ENCODE measurements at regions not wholly inside any gene's neighbourhood (a gene's known extent, or its start where the extent isn't known, plus 50 kb on each side); places are given as distances from the start of the nearest gene placed in this dataset.

GRCh38 chr6:84411060-84411629 is 183.7 kb upstream of the CEP162 start:
- TF ChIP-seq TAF1 (IDR thresholded peaks at IDR 0.05; ENCODE audit: low read depth) (no peak), USF1 (IDR thresholded peaks at IDR 0.05) (no peak), TCF12 (IDR thresholded peaks at IDR 0.05; ENCODE audit: low read depth) (no peak), NFIC (IDR thresholded peaks at IDR 0.05) (no peak), RAD21 (IDR thresholded peaks at IDR 0.05; ENCODE audit: low read depth) (no peak), FOXM1 (IDR thresholded peaks at IDR 0.05; ENCODE audit: borderline replicate concordance, low read depth) (no peak), EGR1 (IDR thresholded peaks at IDR 0.05) (no peak), TEAD4 (IDR thresholded peaks at IDR 0.05) (no peak), ZBTB7A (IDR thresholded peaks at IDR 0.05; ENCODE audit: low read depth) (no peak), CREB1 (IDR thresholded peaks at IDR 0.05; ENCODE audit: low read depth) (no peak), YY1 (IDR thresholded peaks at IDR 0.05; ENCODE audit: low read depth) (no peak), CEBPB (IDR thresholded peaks at IDR 0.05) (no peak), EP300 (IDR thresholded peaks at IDR 0.05; ENCODE audit: borderline replicate concordance) (no peak)
- TF ChIP-seq, protein P1, sequence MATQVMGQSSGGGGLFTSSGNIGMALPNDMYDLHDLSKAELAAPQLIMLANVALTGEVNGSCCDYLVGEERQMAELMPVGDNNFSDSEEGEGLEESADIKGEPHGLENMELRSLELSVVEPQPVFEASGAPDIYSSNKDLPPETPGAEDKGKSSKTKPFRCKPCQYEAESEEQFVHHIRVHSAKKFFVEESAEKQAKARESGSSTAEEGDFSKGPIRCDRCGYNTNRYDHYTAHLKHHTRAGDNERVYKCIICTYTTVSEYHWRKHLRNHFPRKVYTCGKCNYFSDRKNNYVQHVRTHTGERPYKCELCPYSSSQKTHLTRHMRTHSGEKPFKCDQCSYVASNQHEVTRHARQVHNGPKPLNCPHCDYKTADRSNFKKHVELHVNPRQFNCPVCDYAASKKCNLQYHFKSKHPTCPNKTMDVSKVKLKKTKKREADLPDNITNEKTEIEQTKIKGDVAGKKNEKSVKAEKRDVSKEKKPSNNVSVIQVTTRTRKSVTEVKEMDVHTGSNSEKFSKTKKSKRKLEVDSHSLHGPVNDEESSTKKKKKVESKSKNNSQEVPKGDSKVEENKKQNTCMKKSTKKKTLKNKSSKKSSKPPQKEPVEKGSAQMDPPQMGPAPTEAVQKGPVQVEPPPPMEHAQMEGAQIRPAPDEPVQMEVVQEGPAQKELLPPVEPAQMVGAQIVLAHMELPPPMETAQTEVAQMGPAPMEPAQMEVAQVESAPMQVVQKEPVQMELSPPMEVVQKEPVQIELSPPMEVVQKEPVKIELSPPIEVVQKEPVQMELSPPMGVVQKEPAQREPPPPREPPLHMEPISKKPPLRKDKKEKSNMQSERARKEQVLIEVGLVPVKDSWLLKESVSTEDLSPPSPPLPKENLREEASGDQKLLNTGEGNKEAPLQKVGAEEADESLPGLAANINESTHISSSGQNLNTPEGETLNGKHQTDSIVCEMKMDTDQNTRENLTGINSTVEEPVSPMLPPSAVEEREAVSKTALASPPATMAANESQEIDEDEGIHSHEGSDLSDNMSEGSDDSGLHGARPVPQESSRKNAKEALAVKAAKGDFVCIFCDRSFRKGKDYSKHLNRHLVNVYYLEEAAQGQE (IDR thresholded peaks at IDR 0.05; ENCODE audit: low read depth) = no peak
- TF ChIP-seq, protein P2, sequence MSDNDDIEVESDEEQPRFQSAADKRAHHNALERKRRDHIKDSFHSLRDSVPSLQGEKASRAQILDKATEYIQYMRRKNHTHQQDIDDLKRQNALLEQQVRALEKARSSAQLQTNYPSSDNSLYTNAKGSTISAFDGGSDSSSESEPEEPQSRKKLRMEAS (IDR thresholded peaks at IDR 0.05) = no peak

DNA sequence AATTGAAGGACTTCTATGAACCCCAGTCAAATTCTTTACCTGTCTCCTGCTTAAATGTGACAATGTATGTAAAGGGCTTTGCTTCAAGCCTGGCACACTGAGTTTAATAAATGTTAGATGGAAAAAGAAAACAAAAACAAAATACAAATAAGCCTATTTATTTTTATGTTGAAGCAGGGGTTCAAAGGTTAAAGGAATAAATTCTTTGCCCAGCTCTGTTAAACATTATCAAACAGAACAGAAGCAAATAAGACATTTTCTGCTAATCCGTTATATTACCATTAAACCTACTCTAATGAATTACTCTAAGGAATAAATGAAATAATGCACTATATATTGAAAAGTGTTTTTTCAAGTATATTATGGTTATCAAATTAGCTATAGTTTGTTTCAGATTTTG is 182.5 kb upstream of the CEP162 start:
- TF ChIP-seq USF1 (IDR thresholded peaks at IDR 0.05) (no peak), CREB1 (IDR thresholded peaks at IDR 0.05; ENCODE audit: low read depth) (no peak), CEBPB (IDR thresholded peaks at IDR 0.05) (no peak), YY1 (IDR thresholded peaks at IDR 0.05; ENCODE audit: low read depth) (no peak), NFIC (IDR thresholded peaks at IDR 0.05) (no peak)
- TF ChIP-seq, protein P1 (IDR thresholded peaks at IDR 0.05; ENCODE audit: low read depth) = no peak

GRCh38 chr6:84408028-84408427 is 180.6 kb upstream of the CEP162 start:
- TF ChIP-seq FOXM1 (IDR thresholded peaks at IDR 0.05; ENCODE audit: borderline replicate concordance, low read depth) (no peak), TCF12 (IDR thresholded peaks at IDR 0.05; ENCODE audit: low read depth) (no peak), EGR1 (IDR thresholded peaks at IDR 0.05) (no peak), TEAD4 (IDR thresholded peaks at IDR 0.05) (no peak), CEBPB (IDR thresholded peaks at IDR 0.05) (no peak), CREB1 (IDR thresholded peaks at IDR 0.05; ENCODE audit: low read depth) (no peak), YY1 (IDR thresholded peaks at IDR 0.05; ENCODE audit: low read depth) (no peak), NFIC (IDR thresholded peaks at IDR 0.05) (no peak), USF1 (IDR thresholded peaks at IDR 0.05) (no peak), RAD21 (IDR thresholded peaks at IDR 0.05; ENCODE audit: low read depth) (no peak), ZBTB7A (IDR thresholded peaks at IDR 0.05; ENCODE audit: low read depth) (no peak), EP300 (IDR thresholded peaks at IDR 0.05; ENCODE audit: borderline replicate concordance) (no peak), TAF1 (IDR thresholded peaks at IDR 0.05; ENCODE audit: low read depth) (no peak)
- TF ChIP-seq, protein P1 (IDR thresholded peaks at IDR 0.05; ENCODE audit: low read depth) = no peak
- TF ChIP-seq, protein P2 (IDR thresholded peaks at IDR 0.05) = no peak

DNA sequence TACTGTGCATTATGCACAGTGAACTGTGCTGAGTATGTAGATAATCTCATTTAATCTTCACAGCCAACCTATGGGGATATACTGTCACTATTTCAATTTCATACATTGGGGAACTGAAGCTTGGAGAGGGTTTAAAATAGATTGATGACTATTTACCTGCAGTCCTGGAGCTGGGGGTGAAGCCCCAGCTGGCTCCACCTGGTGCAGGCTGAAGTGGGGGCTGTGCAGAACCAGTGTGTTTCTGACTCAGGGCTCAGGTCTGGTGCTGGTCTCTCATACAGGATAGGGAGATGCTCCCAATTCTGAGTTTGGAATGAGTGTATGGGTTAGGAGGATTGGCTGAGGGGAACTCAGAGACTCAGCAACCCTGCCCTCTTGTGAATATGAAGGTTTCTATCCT is 176.1 kb upstream of the CEP162 start:
- TF ChIP-seq EP300 (IDR thresholded peaks at IDR 0.05; ENCODE audit: borderline replicate concordance) (no peak), TCF12 (IDR thresholded peaks at IDR 0.05; ENCODE audit: low read depth) (no peak), CREB1 (IDR thresholded peaks at IDR 0.05; ENCODE audit: low read depth) (no peak), TAF1 (IDR thresholded peaks at IDR 0.05; ENCODE audit: low read depth) (no peak), EGR1 (IDR thresholded peaks at IDR 0.05) (no peak), ZBTB7A (IDR thresholded peaks at IDR 0.05; ENCODE audit: low read depth) (no peak), TEAD4 (IDR thresholded peaks at IDR 0.05) (no peak)
- TF ChIP-seq, protein P1 (IDR thresholded peaks at IDR 0.05; ENCODE audit: low read depth) = no peak
- TF ChIP-seq, protein P2 (IDR thresholded peaks at IDR 0.05) = no peak
